MM.1S (cell line): ENCODE measurements at regions not wholly inside any gene's neighbourhood (a gene's known extent, or its start where the extent isn't known, plus 50 kb on each side); places are given as distances from the start of the nearest gene placed in this dataset.

Experiments
- DNase-seq: peaks from one replicate; pipeline ENCODE4 v3.0.0-alpha.2; 2015
- H2AFZ ChIP-seq: fragments of 300-600 bp; sonication (generic); 2 replicates; pipeline ENCODE4 v1.6.0; 2016; ENCODE audit warnings: antibody characterized with exemption, low read length
- H3F3A ChIP-seq: fragments of 300-600 bp; sonication (generic); 2 replicates; pipeline ENCODE4 v1.6.1; 2016; ENCODE audit warnings: mild to moderate bottlenecking, antibody characterized with exemption, low read length, moderate library complexity, mixed read lengths; ENCODE audit not compliant: insufficient read depth
- H3K27ac ChIP-seq: fragments of 300-600 bp; sonication (generic); 2 replicates; pipeline ENCODE4 v1.5.1; 2016; ENCODE audit warnings: mild to moderate bottlenecking, low read length
- H3K27me3 ChIP-seq: fragments of 300-600 bp; sonication (generic); replicated peaks from 2 replicates; pipeline ENCODE4 v1.6.0; 2016; ENCODE audit warnings: low read length; ENCODE audit not compliant: insufficient read depth
- H3K36me3 ChIP-seq: fragments of 300-600 bp; sonication (generic); replicated peaks from 2 replicates; pipeline ENCODE4 v1.6.1; 2016; ENCODE audit warnings: mild to moderate bottlenecking, low read length, mixed read lengths; ENCODE audit not compliant: insufficient read depth
- H3K4me1 ChIP-seq: fragments of 300-600 bp; sonication (generic); 2 replicates; pipeline ENCODE4 v1.6.1; 2016; ENCODE audit warnings: low read length, mixed read lengths
- H3K4me2 ChIP-seq: fragments of 300-600 bp; sonication (generic); 2 replicates; pipeline ENCODE4 v1.6.0; 2016; ENCODE audit warnings: low read depth, low read length
- H3K4me3 ChIP-seq: fragments of 300-600 bp; sonication (generic); 2 replicates; pipeline ENCODE4 v1.5.1; 2016; ENCODE audit warnings: low read length, mixed read lengths
- H3K79me2 ChIP-seq: fragments of 300-600 bp; sonication (generic); 2 replicates; pipeline ENCODE4 v1.6.1; 2016; ENCODE audit warnings: mixed run types, low read length, mixed read lengths
- H3K9ac ChIP-seq: fragments of 300-600 bp; sonication (generic); 2 replicates; pipeline ENCODE4 v1.6.1; 2016; ENCODE audit warnings: low read length, mixed read lengths
- H3K9me2 ChIP-seq: fragments of 300-600 bp; sonication (generic); replicated peaks from 2 replicates; pipeline ENCODE4 v1.6.1; 2016; ENCODE audit warnings: mild to moderate bottlenecking, low read length, mixed read lengths; ENCODE audit not compliant: insufficient read depth
- H3K9me3 ChIP-seq: fragments of 300-600 bp; sonication (generic); replicated peaks from 2 replicates; pipeline ENCODE4 v1.6.1; 2016; ENCODE audit warnings: mild to moderate bottlenecking, low read length, mixed read lengths; ENCODE audit not compliant: insufficient read depth
- H4K20me1 ChIP-seq: fragments of 300-600 bp; sonication (generic); 2 replicates; pipeline ENCODE4 v1.6.1; 2016; ENCODE audit warnings: mild to moderate bottlenecking, low read length, moderate library complexity, mixed read lengths; ENCODE audit not compliant: insufficient read depth
- CTCF ChIP-seq: fragments of 300-600 bp; sonication (generic); IDR thresholded peaks from 2 replicates; pipeline ENCODE4 v1.5.1; 2016; ENCODE audit warnings: antibody characterized with exemption, low read length, mixed read lengths
- EZH2 ChIP-seq: fragments of 300-600 bp; sonication (generic); optimal IDR thresholded peaks from 2 replicates; pipeline ENCODE3; 2017; ENCODE audit warnings: low read depth, mild to moderate bottlenecking, antibody characterized with exemption, low read length, mixed read lengths
- EZH2phosphoT487 ChIP-seq: fragments of 300-600 bp; sonication (generic); IDR thresholded peaks from 2 replicates; pipeline ENCODE4 v1.6.1; 2018; ENCODE audit warnings: antibody characterized with exemption, low read length

GRCh38 chr2:224155896-224156295 is 116.8 kb upstream of the SERPINE2 start:
- Histone ChIP-seq H3K4me3 (no peak overlapping the region), H3K9me2 (no peaks in the 10 kb centered on the region), H2AFZ (no peak overlapping the region), H3K4me1 (no peaks in the 10 kb centered on the region), H3K36me3 (no peaks in the 10 kb centered on the region), H3K27me3 (no peaks in the 10 kb centered on the region), H3K9ac (no peak overlapping the region), H3F3A (no peaks in the 10 kb centered on the region), H3K79me2 (no peaks in the 10 kb centered on the region), H3K27ac (no peak overlapping the region), H4K20me1 (no peaks in the 10 kb centered on the region), H3K9me3 (no peaks in the 10 kb centered on the region), H3K4me2 (no peak overlapping the region)
- DNase-seq, result no peak
- TF ChIP-seq CTCF (no peak), EZH2phosphoT487 (no peak), EZH2 (no peak)

- no peak overlapping the region for H3K4me3 ChIP-seq
- H3K4me1 ChIP-seq, result no peaks in the 10 kb centered on the region
- H3F3A ChIP-seq, result no peaks in the 10 kb centered on the region
- H3K27ac ChIP-seq, result no peak overlapping the region
- no peak overlapping the region for H2AFZ ChIP-seq
- H3K27me3 ChIP-seq, result no peaks in the 10 kb centered on the region
- no peaks in the 10 kb centered on the region for H4K20me1 ChIP-seq
- no peak overlapping the region for H3K4me2 ChIP-seq
- H3K79me2 ChIP-seq, result no peaks in the 10 kb centered on the region
- H3K9ac ChIP-seq, result no peak overlapping the region
- no peak for TF ChIP-seq EZH2phosphoT487
- no peak for TF ChIP-seq CTCF
- no peak for TF ChIP-seq EZH2
- H3K9me3 ChIP-seq, result no peaks in the 10 kb centered on the region
- no peak for DNase-seq
- H3K9me2 ChIP-seq, result no peaks in the 10 kb centered on the region
- no peaks in the 10 kb centered on the region for H3K36me3 ChIP-seq
Observed at GRCh38 chr2:224155371-224155770, 116.3 kb upstream of the SERPINE2 start.

- H3K9ac ChIP-seq, result no peak overlapping the region
- H3K9me2 ChIP-seq, result no peaks in the 10 kb centered on the region
- H3K9me3 ChIP-seq, result no peaks in the 10 kb centered on the region
- H3K27ac ChIP-seq, result no peak overlapping the region
- H2AFZ ChIP-seq, result no peak overlapping the region
- H3F3A ChIP-seq, result no peaks in the 10 kb centered on the region
- no peaks in the 10 kb centered on the region for H3K27me3 ChIP-seq
- no peaks in the 10 kb centered on the region for H3K79me2 ChIP-seq
- no peak for TF ChIP-seq EZH2
- TF ChIP-seq CTCF, result no peak
- TF ChIP-seq EZH2phosphoT487, result no peak
- no peaks in the 10 kb centered on the region for H3K4me1 ChIP-seq
- DNase-seq, result no peak
- no peak overlapping the region for H3K4me3 ChIP-seq
- no peaks in the 10 kb centered on the region for H4K20me1 ChIP-seq
- H3K36me3 ChIP-seq, result no peaks in the 10 kb centered on the region
- no peak overlapping the region for H3K4me2 ChIP-seq
Observed at GRCh38 chr2:224151680-224152310, 112.7 kb upstream of the SERPINE2 start.
